GM19438 (cell line): ENCODE measurements at regions not wholly inside any gene's neighbourhood (a gene's known extent, or its start where the extent isn't known, plus 50 kb on each side); places are given as distances from the start of the nearest gene placed in this dataset.
"Not testable (repeated sequence)": the region's sequence is repeated elsewhere in the genome, so short reads cannot be mapped to it uniquely, and the experiment has no call there.

Experiments used
- ATAC-seq: cut with Tn5 transposase; IDR thresholded peaks from one replicate; pipeline ENCODE4 v1.9.1; 2021; ENCODE audit warnings: low read depth; ENCODE audit not compliant: unreplicated experiment

GRCh38 chr5:91638010-91638409 is 254.9 kb upstream of the ARRDC3 start:
- ATAC-seq, result no peak

- ATAC-seq, result no peak
Observed at GRCh38 chr5:91635950-91636734, 253.0 kb upstream of the ARRDC3 start.

- no peak for ATAC-seq
Observed at GRCh38 chr5:91632871-91633270, 249.8 kb upstream of the ARRDC3 start.

GRCh38 chr5:91611746-91612145 is 228.6 kb upstream of the ARRDC3 start:
- no peak for ATAC-seq

GRCh38 chr5:91607675-91608074 is 224.6 kb upstream of the ARRDC3 start:
- no peak for ATAC-seq

GRCh38 chr5:91599863-91600262 is 216.7 kb upstream of the ARRDC3 start:
- no peak for ATAC-seq

GRCh38 chr5:91598216-91598615 is 215.1 kb upstream of the ARRDC3 start:
- ATAC-seq, result no peak

GRCh38 chr5:91595424-91595823 is 212.3 kb upstream of the ARRDC3 start:
- no peak for ATAC-seq

GRCh38 chr5:91591076-91591475 is 208.0 kb upstream of the ARRDC3 start:
- ATAC-seq, result no peak

- ATAC-seq, result no peak
Observed at GRCh38 chr5:91586232-91586631, 203.1 kb upstream of the ARRDC3 start.

- no peak for ATAC-seq
Observed at GRCh38 chr5:91584352-91584751, 201.2 kb upstream of the ARRDC3 start.

- not testable (repeated sequence) for ATAC-seq
Observed at GRCh38 chr5:91566012-91566411, 182.9 kb upstream of the ARRDC3 start.

- no peak for ATAC-seq
Observed at GRCh38 chr5:91562922-91563321, 179.8 kb upstream of the ARRDC3 start.

GRCh38 chr5:91541696-91542095 is 158.6 kb upstream of the ARRDC3 start:
- no peak for ATAC-seq

GRCh38 chr5:91538179-91538578 is 155.1 kb upstream of the ARRDC3 start:
- ATAC-seq, result no peak

- no peak for ATAC-seq
Observed at GRCh38 chr5:91535499-91535898, 152.4 kb upstream of the ARRDC3 start.

- no peak for ATAC-seq
Observed at GRCh38 chr5:91534332-91534731, 151.2 kb upstream of the ARRDC3 start.

GRCh38 chr5:91532779-91533178 is 149.7 kb upstream of the ARRDC3 start:
- no peak for ATAC-seq

- no peak for ATAC-seq
Observed at GRCh38 chr5:91532281-91532680, 149.2 kb upstream of the ARRDC3 start.

- ATAC-seq, result no peak
Observed at GRCh38 chr5:91528831-91529230, 145.7 kb upstream of the ARRDC3 start.

GRCh38 chr5:91521785-91522184 is 138.7 kb upstream of the ARRDC3 start:
- ATAC-seq, result no peak

- no peak for ATAC-seq
Observed at GRCh38 chr5:91521334-91521733, 138.2 kb upstream of the ARRDC3 start.

- ATAC-seq, result no peak
Observed at GRCh38 chr5:91514400-91514799, 131.3 kb upstream of the ARRDC3 start.
